ENCODE measurements at regions not wholly inside any gene's neighbourhood (a gene's known extent, or its start where the extent isn't known, plus 50 kb on each side); places are given as distances from the start of the nearest gene placed in this dataset.

DNA sequence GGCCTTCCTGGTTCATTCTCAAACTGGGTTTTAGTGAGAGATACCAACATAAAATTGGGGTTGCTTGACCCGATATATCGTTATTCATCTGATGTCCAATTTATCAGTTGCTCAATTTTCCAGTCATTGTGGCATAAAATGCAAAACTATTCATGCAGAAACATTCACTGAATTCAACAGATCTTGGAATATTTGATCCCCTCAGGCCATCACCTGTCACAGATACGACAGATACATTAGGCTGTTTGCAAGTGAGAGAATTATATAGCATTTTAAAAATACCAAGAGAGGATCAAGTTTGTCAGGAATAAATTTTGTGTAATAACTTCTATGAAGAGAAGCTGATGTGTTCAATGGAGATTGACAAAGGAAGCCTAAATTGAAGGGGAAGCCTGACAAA, 67.1 kb downstream of the MAP10 start:
- H3K23me2 ChIP-seq (ENCODE audit: low read depth, low read length), result no peaks in the 10 kb centered on the region; the same call in 1 of the 2 replicates
- DNase-seq (ENCODE audit: low read depth in 1 of 2, low spot score in 2 of 2) (no peak), FAIRE-seq (no peak)
- no peak overlapping the region for H3K4me3 ChIP-seq (ENCODE audit: extremely low read depth in 1 of 4, insufficient read depth in 2 of 4, low read depth in 3 of 4, low read length in 4 of 4)
- TF ChIP-seq ZNF274 (IDR thresholded peaks at IDR 0.05; ENCODE audit: borderline replicate concordance, extremely low read depth, low read length), result no peak
- no peak for TF ChIP-seq PHF8 (conservative IDR thresholded peaks at IDR 0.05; ENCODE audit: low read depth, low read length)
- no peaks in the 10 kb centered on the region for H3K4me1 ChIP-seq (replicated peaks in 1 of 4; ENCODE audit: control insufficient read depth in 3 of 4, insufficient read depth in 4 of 4, low read length in 3 of 4)
- no peak overlapping the region for H3K56ac ChIP-seq (replicated peaks; ENCODE audit: insufficient read length, low read depth, low read length)
- H3K18ac ChIP-seq (ENCODE audit: extremely low read depth, low read length), result no peak overlapping the region
- no peak overlapping the region for H3K9ac ChIP-seq (replicated peaks in 1 of 4; ENCODE audit: extremely low read depth in 1 of 4, low read depth in 3 of 4, low read length in 3 of 4)
- no peak overlapping the region for H2BK20ac ChIP-seq (ENCODE audit: low read length)
- no peaks in the 10 kb centered on the region for H3K36me3 ChIP-seq (ENCODE audit: control insufficient read depth in 2 of 4, insufficient read depth in 4 of 4, low read length in 3 of 4)
- H4K5ac ChIP-seq (ENCODE audit: insufficient read length, low read depth, low read length), result no peak overlapping the region
- no peak overlapping the region for H2AK5ac ChIP-seq (ENCODE audit: low read depth, low read length)
- H3K27me3 ChIP-seq (replicated peaks in 1 of 4; ENCODE audit: control insufficient read depth in 3 of 4, extremely low read depth in 1 of 4, insufficient read depth in 3 of 4, low read length in 3 of 4), result no peaks in the 10 kb centered on the region; a peak in 1 of 7 replicates
- no peaks in the 10 kb centered on the region for H3K9me3 ChIP-seq (ENCODE audit: insufficient read depth in 2 of 2, low read depth in 1 of 2, low read length in 1 of 2)
- no peak overlapping the region for H2AFZ ChIP-seq (ENCODE audit: low read length)
- H2BK120ac ChIP-seq (replicated peaks; ENCODE audit: low read depth, low read length), result no peak overlapping the region
- H2BK5ac ChIP-seq (ENCODE audit: low read depth, low read length), result no peak overlapping the region
- H4K20me1 ChIP-seq (replicated peaks in 1 of 2; ENCODE audit: control insufficient read depth in 1 of 2, insufficient read depth in 2 of 2, low read length in 2 of 2), result peaks cover 0 to 2% of the 10 kb centered on the region in 2 experiments
- H3K79me1 ChIP-seq (ENCODE audit: low read depth, low read length), result no peaks in the 10 kb centered on the region
- no peak overlapping the region for H3K27ac ChIP-seq (ENCODE audit: low read depth, low read length)
- no peak overlapping the region for H4K91ac ChIP-seq (replicated peaks; ENCODE audit: insufficient read length, low read length)
- no peak overlapping the region for H3K14ac ChIP-seq (ENCODE audit: insufficient read length)
- no peak overlapping the region for H3K4ac ChIP-seq (replicated peaks; ENCODE audit: insufficient read length, low read depth, low read length)
- no peak overlapping the region for H4K8ac ChIP-seq (ENCODE audit: extremely low read depth, insufficient read depth, low read length)
- no peak overlapping the region for H3K23ac ChIP-seq (ENCODE audit: insufficient read length)
- H2BK12ac ChIP-seq (ENCODE audit: low read depth, low read length), result no peak overlapping the region
- no peaks in the 10 kb centered on the region for H3K79me2 ChIP-seq (ENCODE audit: control insufficient read depth in 1 of 2, insufficient read depth in 2 of 2, low read length in 2 of 2)
- H3K4me2 ChIP-seq (ENCODE audit: insufficient read depth in 1 of 2, low read depth in 2 of 2, low read length in 2 of 2), result no peak overlapping the region
- POLR2A ChIA-PET (ENCODE audit: partially characterized antibody), result no interaction called here
- WGBS, 2 experiments (ENCODE audit: extremely low coverage in 1 of 2, insufficient coverage in 1 of 2, insufficient read length in 1 of 2, insufficient replicate concordance in 2 of 2, low coverage in 1 of 2, low lambda C conversion rate in 2 of 2, missing lambda C conversion rate in 1 of 2), result 98% methylated on average over 3 of the region's 3 CpGs; no CpG with 5 or more reads in 1 of the 2 experiments
- H2BK15ac ChIP-seq (ENCODE audit: low read length), result no peak overlapping the region
- CTCF ChIA-PET (ENCODE audit: partially characterized antibody), result no interaction called here
